ACC112 (cell line): ENCODE measurements at regions not wholly inside any gene's neighbourhood (a gene's known extent, or its start where the extent isn't known, plus 50 kb on each side); places are given as distances from the start of the nearest gene placed in this dataset.
"Not testable (repeated sequence)": the region's sequence is repeated elsewhere in the genome, so short reads cannot be mapped to it uniquely, and the experiment has no call there.

Experiments used
- H2AFZ ChIP-seq: fragments of 200-600 bp; sonication (generic); one replicate; pipeline ENCODE4 v1.6.0; 2017; ENCODE audit warnings: antibody characterized with exemption, low read length; ENCODE audit not compliant: unreplicated experiment
- H3K27ac ChIP-seq: fragments of 200-600 bp; sonication (generic); 2 replicates; pipeline ENCODE4 v1.5.1; 2014; ENCODE audit warnings: low read depth, mild to moderate bottlenecking, antibody characterized with exemption, low read length, moderate library complexity
- H3K27me3 ChIP-seq: fragments of 200-600 bp; sonication (generic); 2 replicates; pipeline ENCODE4 v1.6.1; 2014; ENCODE audit warnings: mild to moderate bottlenecking, antibody characterized with exemption, low read length, moderate library complexity, mixed read lengths; ENCODE audit not compliant: insufficient read depth
- H3K36me3 ChIP-seq: fragments of 200-600 bp; sonication (generic); 2 replicates; pipeline ENCODE4 v1.6.1; 2016; ENCODE audit warnings: mild to moderate bottlenecking, antibody characterized with exemption, low read length, moderate library complexity, mixed read lengths; ENCODE audit not compliant: insufficient read depth
- H3K4me1 ChIP-seq: fragments of 200-600 bp; sonication (generic); one replicate; pipeline ENCODE4 v1.6.1; 2016; ENCODE audit warnings: low read length, mixed read lengths; ENCODE audit not compliant: insufficient read depth, unreplicated experiment, control insufficient read depth
- H3K4me3 ChIP-seq: fragments of 200-600 bp; sonication (generic); 2 replicates; pipeline ENCODE4 v1.5.1; 2014; ENCODE audit warnings: mild to moderate bottlenecking, low read depth, low read length
- H3K79me2 ChIP-seq: fragments of 200-600 bp; sonication (generic); one replicate; pipeline ENCODE4 v1.6.0; 2016; ENCODE audit warnings: low read length; ENCODE audit not compliant: control insufficient read depth, unreplicated experiment, insufficient read depth

- Histone ChIP-seq H3K79me2 (no peaks in the 10 kb centered on the region), H3K27me3 (peaks cover 24% of the 10 kb centered on the region), H3K4me3 (no peak overlapping the region), H3K27ac (no peak overlapping the region), H2AFZ (no peak overlapping the region), H3K4me1 (peaks cover 10% of the 10 kb centered on the region), H3K36me3 (no peaks in the 10 kb centered on the region)
These were observed 52.4 kb upstream of the EIF5 start for GRCh38 chr14:103281496-103282231.

GRCh38 chr14:103282309-103282708, 51.7 kb upstream of the EIF5 start:
- H3K27me3 ChIP-seq = peaks cover 24% of the 10 kb centered on the region

GRCh38 chr14:103282932-103283331, 51.1 kb upstream of the EIF5 start:
- Histone ChIP-seq H3K4me1 (peaks cover 10% of the 10 kb centered on the region), H2AFZ (no peak overlapping the region), H3K27me3 (peaks cover 18% of the 10 kb centered on the region), H3K36me3 (no peaks in the 10 kb centered on the region), H3K79me2 (no peaks in the 10 kb centered on the region), H3K27ac (no peak overlapping the region), H3K4me3 (no peak overlapping the region)

More at GRCh38 chr14:103282309-103282708, 51.7 kb upstream of the EIF5 start:
- not testable (repeated sequence) for H3K36me3 ChIP-seq, H3K27ac ChIP-seq, H2AFZ ChIP-seq, H3K4me1 ChIP-seq, H3K79me2 ChIP-seq, H3K4me3 ChIP-seq

GRCh38 chr14:103283916-103284315, 50.1 kb upstream of the EIF5 start:
- Histone ChIP-seq H3K27me3 (peaks cover 15% of the 10 kb centered on the region), H3K27ac (no peak overlapping the region), H3K4me1 (peaks cover 10% of the 10 kb centered on the region), H3K36me3 (no peaks in the 10 kb centered on the region), H2AFZ (no peak overlapping the region), H3K4me3 (no peak overlapping the region), H3K79me2 (no peaks in the 10 kb centered on the region)
